Endodermal cell (in vitro differentiated cells): ENCODE measurements at regions not wholly inside any gene's neighbourhood (a gene's known extent, or its start where the extent isn't known, plus 50 kb on each side); places are given as distances from the start of the nearest gene placed in this dataset.

Source experiments
- DNase-seq: peaks from one replicate; pipeline ENCODE4 v3.0.0-alpha.2; 2017
- H3K27ac ChIP-seq: 2 replicates; pipeline ENCODE4 v1.5.1; 2013; ENCODE audit warnings: mild to moderate bottlenecking, low read depth, low read length, moderate library complexity
- H3K27me3 ChIP-seq: 2 replicates; pipeline ENCODE4 v1.6.1; 2013; ENCODE audit warnings: mild to moderate bottlenecking, low read length, moderate library complexity; ENCODE audit not compliant: insufficient read depth, control insufficient read depth, poor library complexity, severe bottlenecking
- H3K36me3 ChIP-seq: 2 replicates; pipeline ENCODE4 v1.7.0; 2013; ENCODE audit warnings: mild to moderate bottlenecking, low read length, moderate library complexity; ENCODE audit not compliant: control insufficient read depth, insufficient read depth
- H3K4me1 ChIP-seq: one replicate; pipeline ENCODE4 v1.7.0; 2013; ENCODE audit warnings: low read length; ENCODE audit not compliant: control insufficient read depth, insufficient read depth
- H3K4me3 ChIP-seq: 2 replicates; pipeline ENCODE4 v1.5.1; 2013; ENCODE audit warnings: mild to moderate bottlenecking, low read length, moderate library complexity
- H3K9ac ChIP-seq: 2 replicates; pipeline ENCODE4 v1.6.1; 2013; ENCODE audit warnings: mild to moderate bottlenecking, low read length, moderate library complexity; ENCODE audit not compliant: poor library complexity, severe bottlenecking; ENCODE audit errors: extremely low read depth
- H3K9me3 ChIP-seq: 2 replicates; pipeline ENCODE4 v1.6.1; 2013; ENCODE audit warnings: mild to moderate bottlenecking, low read length, moderate library complexity; ENCODE audit not compliant: control insufficient read depth
- H3K27ac Mint-ChIP-seq: 2 replicates; pipeline ENCODE4 v1.8.0; 2020; ENCODE audit warnings: mixed read lengths
- H3K27me3 Mint-ChIP-seq: 2 replicates; pipeline ENCODE4 v1.8.0; 2021; ENCODE audit warnings: mild to moderate bottlenecking, mixed read lengths; ENCODE audit not compliant: insufficient read depth
- H3K36me3 Mint-ChIP-seq: 2 replicates; pipeline ENCODE4 v1.8.0; 2020; ENCODE audit warnings: low read depth, mixed read lengths
- H3K4me1 Mint-ChIP-seq: 2 replicates; pipeline ENCODE4 v1.8.0; 2020; ENCODE audit warnings: mixed read lengths
- H3K4me3 Mint-ChIP-seq: 2 replicates; pipeline ENCODE4 v1.8.0; 2020; ENCODE audit warnings: mild to moderate bottlenecking, moderate library complexity, mixed read lengths
- H3K9me3 Mint-ChIP-seq: 2 replicates; pipeline ENCODE4 v1.8.0; 2020; ENCODE audit warnings: mild to moderate bottlenecking, mixed read lengths
- CTCF ChIP-seq: fragments of 200-600 bp; sonication (generic); conservative IDR thresholded peaks from 2 replicates; pipeline ENCODE4 v1.5.0; 2021; ENCODE audit warnings: antibody characterized with exemption, mild to moderate bottlenecking
- WGBS, 2 experiments: methylation state at CpG; one replicate each; pipeline versions ENCODE4 v1.1.5 to v1.1.7; 2013; ENCODE audit warnings: missing lambda C conversion rate in 2 of 2, mixed read lengths in 1 of 2; ENCODE audit not compliant: insufficient coverage in 1 of 2, insufficient read length in 1 of 2; 5-methylcytosine and 5-hydroxymethylcytosine counted together

- no peaks in the 10 kb centered on the region for H3K36me3 ChIP-seq
- Mint-ChIP-seq H3K9me3 (peaks cover 1% of the 10 kb centered on the region), H3K27me3 (peaks cover 8% of the 10 kb centered on the region), H3K4me3 (no peak overlapping the region), H3K27ac (no peak overlapping the region), H3K36me3 (no peaks in the 10 kb centered on the region), H3K4me1 (no peaks in the 10 kb centered on the region)
- no peak overlapping the region for H3K9ac ChIP-seq
- no peak overlapping the region for H3K4me3 ChIP-seq
- H3K27ac ChIP-seq = no peak overlapping the region
- TF ChIP-seq CTCF = no peak
- H3K4me1 ChIP-seq = no peaks in the 10 kb centered on the region
- DNase-seq = no peak
- H3K9me3 ChIP-seq = peaks cover 6% of the 10 kb centered on the region
- WGBS, 2 experiments = 92 to 100% methylated on average over 2 to 4 of the region's 4 CpGs
- peaks cover 11% of the 10 kb centered on the region for H3K27me3 ChIP-seq
These were observed 772.9 kb downstream of the SORCS3 start for GRCh38 chr10:105413997-105414396.

GRCh38 chr10:105409370-105409769 is 768.3 kb downstream of the SORCS3 start:
- Mint-ChIP-seq H3K27ac (no peak overlapping the region), H3K4me3 (no peak overlapping the region), H3K36me3 (no peaks in the 10 kb centered on the region), H3K4me1 (no peaks in the 10 kb centered on the region), H3K9me3 (peaks cover 2% of the 10 kb centered on the region), H3K27me3 (peaks cover 3% of the 10 kb centered on the region)
- Histone ChIP-seq H3K4me3 (no peak overlapping the region), H3K27me3 (no peaks in the 10 kb centered on the region), H3K9me3 (peaks cover 10% of the 10 kb centered on the region), H3K27ac (no peak overlapping the region), H3K9ac (no peak overlapping the region), H3K4me1 (no peaks in the 10 kb centered on the region), H3K36me3 (no peaks in the 10 kb centered on the region)
- no peak for TF ChIP-seq CTCF
- WGBS, 2 experiments = 50 to 100% methylated on average over 1 of the region's 1 CpG
- DNase-seq = no peak

DNA sequence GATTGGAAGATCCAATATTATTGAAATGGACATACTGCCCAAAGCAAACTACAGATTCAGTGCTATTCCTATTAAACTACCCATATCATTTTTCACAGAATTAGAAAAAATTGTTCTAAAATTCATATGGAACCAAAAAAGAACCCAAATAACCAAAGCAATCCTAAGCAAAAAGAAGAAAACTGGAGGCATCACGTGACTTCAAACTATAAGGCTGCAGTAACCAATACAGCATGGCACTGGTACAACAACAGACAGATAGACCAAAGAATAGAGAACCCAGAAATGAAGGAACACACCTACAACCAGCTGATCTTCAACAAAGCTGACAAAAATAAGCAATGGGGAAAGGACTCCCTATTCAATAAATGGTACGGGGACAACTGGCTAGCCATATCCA is 765.4 kb downstream of the SORCS3 start:
- Histone ChIP-seq H3K27ac (no peak overlapping the region), H3K4me1 (no peaks in the 10 kb centered on the region), H3K9ac (no peak overlapping the region), H3K4me3 (no peak overlapping the region), H3K9me3 (peaks cover 10% of the 10 kb centered on the region), H3K27me3 (no peaks in the 10 kb centered on the region), H3K36me3 (no peaks in the 10 kb centered on the region)
- DNase-seq = no peak
- Mint-ChIP-seq H3K36me3 (no peaks in the 10 kb centered on the region), H3K4me1 (no peaks in the 10 kb centered on the region), H3K9me3 (peaks cover 2% of the 10 kb centered on the region), H3K4me3 (no peak overlapping the region), H3K27me3 (peaks cover 3% of the 10 kb centered on the region), H3K27ac (no peak overlapping the region)
- TF ChIP-seq CTCF = no peak
- WGBS, 2 experiments = 87% methylated on average over 2 of the region's 2 CpGs; no CpG with 5 or more reads in 1 of the 2 experiments
